Keratinocyte (primary cell): ENCODE measurements at regions not wholly inside any gene's neighbourhood (a gene's known extent, or its start where the extent isn't known, plus 50 kb on each side); places are given as distances from the start of the nearest gene placed in this dataset.

Source experiments
- DNase-seq: peaks from one replicate; pipeline ENCODE4 v3.0.0-alpha.2; 2011; ENCODE audit warnings: low read depth, missing footprints, low spot score
- FAIRE-seq: peaks from 2 replicates; lab custom pipeline; 2011; peaks lifted over from hg19 to GRCh38; lab: Jason Lieb, UNC
- H2AFZ ChIP-seq: 2 replicates; pipeline ENCODE4 v1.6.0; 2012; ENCODE audit warnings: low read length, control low read depth, inconsistent platforms; ENCODE audit not compliant: control insufficient read depth
- H3K27ac ChIP-seq: 2 replicates; pipeline ENCODE4 v1.5.1; 2011; ENCODE audit warnings: low read length; ENCODE audit not compliant: control insufficient read depth, insufficient read depth
- H3K27me3 ChIP-seq: 3 replicates; pipeline ENCODE4 v1.6.0; 2011; ENCODE audit warnings: low read length; ENCODE audit not compliant: control insufficient read depth, insufficient read depth; ENCODE audit errors: extremely low read depth
- H3K36me3 ChIP-seq, 2 experiments: 2 replicates in 1 of 2; 3 replicates in 1 of 2; pipeline ENCODE4 v1.5.1; 2011; ENCODE audit warnings: low read length in 2 of 2, mild to moderate bottlenecking in 1 of 2; ENCODE audit not compliant: control insufficient read depth in 2 of 2, insufficient read depth in 2 of 2; ENCODE audit errors: extremely low read depth in 1 of 2
- H3K4me1 ChIP-seq: 3 replicates; pipeline ENCODE4 v1.5.1; 2011; ENCODE audit warnings: low read length; ENCODE audit not compliant: control insufficient read depth, insufficient read depth; ENCODE audit errors: extremely low read depth
- H3K4me2 ChIP-seq: 3 replicates; pipeline ENCODE4 v1.6.0; 2011; ENCODE audit warnings: low read depth, low read length; ENCODE audit not compliant: control insufficient read depth, insufficient read depth; ENCODE audit errors: extremely low read depth
- H3K4me3 ChIP-seq, 3 experiments: fragments of 200-600 bp in 1 of 3; sonication (generic) in 1 of 3; 2 replicates in 2 of 3; 3 replicates in 1 of 3; pipeline ENCODE4 v1.5.1; 2011 to 2016; ENCODE audit warnings: low read length in 3 of 3, mild to moderate bottlenecking in 3 of 3, control low read depth in 2 of 3, inconsistent platforms in 1 of 3, low read depth in 1 of 3, mixed read lengths in 1 of 3, mixed run types in 1 of 3, moderate library complexity in 1 of 3; ENCODE audit not compliant: control insufficient read depth in 2 of 3, insufficient read depth in 2 of 3; ENCODE audit errors: extremely low read depth in 1 of 3
- H3K79me2 ChIP-seq: 2 replicates; pipeline ENCODE4 v1.6.0; 2012; ENCODE audit warnings: low read length; ENCODE audit not compliant: control insufficient read depth, insufficient read depth
- H3K9ac ChIP-seq: 3 replicates; pipeline ENCODE4 v1.6.0; 2011; ENCODE audit warnings: low read length; ENCODE audit not compliant: control insufficient read depth, insufficient read depth; ENCODE audit errors: extremely low read depth
- H3K9me1 ChIP-seq: 3 replicates; pipeline ENCODE4 v1.6.0; 2011; ENCODE audit warnings: low read length; ENCODE audit not compliant: control insufficient read depth, insufficient read depth; ENCODE audit errors: extremely low read depth
- H3K9me3 ChIP-seq: 2 replicates; pipeline ENCODE4 v1.5.1; 2012; ENCODE audit warnings: low read depth, low read length; ENCODE audit not compliant: control insufficient read depth
- H4K20me1 ChIP-seq: 3 replicates; pipeline ENCODE4 v1.6.0; 2011; ENCODE audit warnings: low read length; ENCODE audit not compliant: control insufficient read depth, insufficient read depth; ENCODE audit errors: extremely low read depth
- EZH2 ChIP-seq: IDR thresholded peaks from one replicate; pipeline ENCODE4 v1.6.1; 2012; ENCODE audit warnings: inconsistent platforms, mild to moderate bottlenecking, low read length, moderate library complexity
- dilution Hi-C: fragments of 300-500 bp; cut with MboI; formaldehyde crosslinking; loops from one replicate; pipeline ENCODE4 v1.7.0; 2020; ENCODE audit warnings: low sequenced_read_pairs; ENCODE audit not compliant: extremely low pct_ligation_motif_present
- TF ChIP-seq, protein P1 (sequence below), 3 experiments: IDR thresholded peaks in 1 of 3; conservative IDR thresholded peaks in 1 of 3; optimal IDR thresholded peaks in 1 of 3; 2 replicates in 2 of 3; 3 replicates in 1 of 3; pipeline versions ENCODE3 to v1.5.1; 2011; ENCODE audit warnings: low read length in 3 of 3, mild to moderate bottlenecking in 3 of 3, moderate library complexity in 2 of 3, control low read depth in 1 of 3, inconsistent platforms in 1 of 3; ENCODE audit not compliant: insufficient read depth in 2 of 3; ENCODE audit errors: extremely low read depth in 1 of 3

DNA sequence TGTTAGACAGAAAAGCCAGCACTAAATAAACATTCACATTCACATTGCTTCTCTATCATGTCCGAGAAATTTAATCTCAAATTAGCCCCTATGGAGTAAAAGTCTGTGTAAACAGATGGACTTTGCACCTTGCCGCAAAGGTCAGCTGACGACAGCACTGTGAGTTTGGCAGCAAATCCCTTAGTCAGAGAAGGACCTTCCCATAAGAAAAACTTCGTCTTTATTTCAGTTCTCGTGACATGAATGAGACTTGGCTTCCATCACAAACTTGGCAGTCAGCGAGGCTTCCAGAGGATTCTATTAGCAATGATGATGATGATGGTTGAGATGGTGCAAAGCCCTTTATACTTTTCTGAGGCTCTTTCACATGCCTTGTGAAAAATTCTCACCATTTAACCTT lies 133.7 kb upstream of the IFNGR1 start:
- Histone ChIP-seq H3K9me3 (no peaks in the 10 kb centered on the region), H3K4me2 (no peak overlapping the region), H3K27me3 (no peaks in the 10 kb centered on the region), H3K9me1 (no peaks in the 10 kb centered on the region), H3K4me3 (no peak overlapping the region), H3K27ac (no peak overlapping the region), H3K79me2 (no peaks in the 10 kb centered on the region), H3K9ac (no peak overlapping the region), H3K36me3 (no peaks in the 10 kb centered on the region), H2AFZ (no peak overlapping the region), H4K20me1 (no peaks in the 10 kb centered on the region), H3K4me1 (no peaks in the 10 kb centered on the region)
- dilution Hi-C loops = no loop called here
- DNase-seq (no peak), FAIRE-seq (no peak)
- TF ChIP-seq, protein P1, sequence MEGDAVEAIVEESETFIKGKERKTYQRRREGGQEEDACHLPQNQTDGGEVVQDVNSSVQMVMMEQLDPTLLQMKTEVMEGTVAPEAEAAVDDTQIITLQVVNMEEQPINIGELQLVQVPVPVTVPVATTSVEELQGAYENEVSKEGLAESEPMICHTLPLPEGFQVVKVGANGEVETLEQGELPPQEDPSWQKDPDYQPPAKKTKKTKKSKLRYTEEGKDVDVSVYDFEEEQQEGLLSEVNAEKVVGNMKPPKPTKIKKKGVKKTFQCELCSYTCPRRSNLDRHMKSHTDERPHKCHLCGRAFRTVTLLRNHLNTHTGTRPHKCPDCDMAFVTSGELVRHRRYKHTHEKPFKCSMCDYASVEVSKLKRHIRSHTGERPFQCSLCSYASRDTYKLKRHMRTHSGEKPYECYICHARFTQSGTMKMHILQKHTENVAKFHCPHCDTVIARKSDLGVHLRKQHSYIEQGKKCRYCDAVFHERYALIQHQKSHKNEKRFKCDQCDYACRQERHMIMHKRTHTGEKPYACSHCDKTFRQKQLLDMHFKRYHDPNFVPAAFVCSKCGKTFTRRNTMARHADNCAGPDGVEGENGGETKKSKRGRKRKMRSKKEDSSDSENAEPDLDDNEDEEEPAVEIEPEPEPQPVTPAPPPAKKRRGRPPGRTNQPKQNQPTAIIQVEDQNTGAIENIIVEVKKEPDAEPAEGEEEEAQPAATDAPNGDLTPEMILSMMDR (optimal IDR thresholded peaks at IDR 0.05 in 1 of 3, IDR thresholded peaks at IDR 0.05 in 1 of 3, conservative IDR thresholded peaks at IDR 0.05 in 1 of 3; ENCODE audit: extremely low read depth in 1 of 3, insufficient read depth in 2 of 3, low read length in 3 of 3) = no peak
- no peak for TF ChIP-seq EZH2

DNA sequence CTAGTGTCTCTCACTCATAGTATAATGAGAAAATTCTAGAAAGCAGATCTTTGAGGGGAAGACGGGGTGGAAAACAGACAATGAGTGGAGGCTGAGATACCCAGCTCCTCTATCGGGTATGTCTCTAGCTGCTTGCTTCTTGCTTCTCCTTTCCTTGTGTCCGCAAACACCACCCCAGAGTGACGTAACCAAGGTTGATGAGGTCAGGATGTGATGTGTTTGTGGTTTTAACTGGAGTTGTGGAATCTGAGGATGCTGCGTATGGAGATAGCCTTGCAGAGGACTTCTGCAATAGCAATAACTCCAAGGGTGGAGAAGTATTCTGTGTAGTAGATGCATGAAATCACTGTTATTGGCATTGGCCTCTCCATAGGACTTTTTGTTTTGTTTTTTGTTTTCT lies 132.7 kb upstream of the IFNGR1 start:
- H3K4me2 ChIP-seq = no peak overlapping the region
- no peaks in the 10 kb centered on the region for H3K9me3 ChIP-seq
- no peaks in the 10 kb centered on the region for H3K36me3 ChIP-seq
- H3K27ac ChIP-seq = no peak overlapping the region
- no peaks in the 10 kb centered on the region for H3K27me3 ChIP-seq
- no peaks in the 10 kb centered on the region for H3K79me2 ChIP-seq
- H3K4me1 ChIP-seq = no peaks in the 10 kb centered on the region
- no peak overlapping the region for H3K9ac ChIP-seq
- no peak overlapping the region for H3K4me3 ChIP-seq
- H2AFZ ChIP-seq = no peak overlapping the region
- FAIRE-seq (no peak), DNase-seq (no peak)
- TF ChIP-seq, protein P1 (optimal IDR thresholded peaks at IDR 0.05 in 1 of 3, IDR thresholded peaks at IDR 0.05 in 1 of 3, conservative IDR thresholded peaks at IDR 0.05 in 1 of 3; ENCODE audit: extremely low read depth in 1 of 3, insufficient read depth in 2 of 3, low read length in 3 of 3) = no peak
- TF ChIP-seq EZH2 = no peak
- no peaks in the 10 kb centered on the region for H4K20me1 ChIP-seq
- no peaks in the 10 kb centered on the region for H3K9me1 ChIP-seq
- dilution Hi-C loops = no loop called here
